ENCODE measurements at regions not wholly inside any gene's neighbourhood (a gene's known extent, or its start where the extent isn't known, plus 50 kb on each side); places are given as distances from the start of the nearest gene placed in this dataset.

GRCh38 chr12:13849456-13849855, 131.9 kb downstream of the GRIN2B start:
- 77% methylated on average over 3 of the region's 3 CpGs for WGBS
- TF ChIP-seq NR2F2 (IDR thresholded peaks at IDR 0.05) (no peak), EGR1 (IDR thresholded peaks at IDR 0.05; ENCODE audit: low read depth in 2 of 2) (no peak), FOXA2 (IDR thresholded peaks at IDR 0.05) (no peak), CTCF (IDR thresholded peaks at IDR 0.05; ENCODE audit: low read depth, low read length, missing input control) (no peak), MAX (IDR thresholded peaks at IDR 0.05) (no peak), REST (IDR thresholded peaks at IDR 0.05) (no peak), ZBTB33 (IDR thresholded peaks at IDR 0.05) (no peak), FOXA1 (IDR thresholded peaks at IDR 0.05) (no peak), RAD21 (IDR thresholded peaks at IDR 0.05) (no peak), YY1 (IDR thresholded peaks at IDR 0.05) (no peak), RXRA (IDR thresholded peaks at IDR 0.05) (no peak), ATF3 (IDR thresholded peaks at IDR 0.05) (no peak), HNF4G (IDR thresholded peaks at IDR 0.05) (no peak), TAF1 (conservative IDR thresholded peaks at IDR 0.05) (no peak), SP1 (IDR thresholded peaks at IDR 0.05) (no peak), JUND (IDR thresholded peaks at IDR 0.05) (no peak), HNF4A (conservative IDR thresholded peaks at IDR 0.05) (no peak)
- no peak overlapping the region for H3K9ac ChIP-seq (ENCODE audit: low read depth in 1 of 2, low read length in 2 of 2)
- no peaks in the 10 kb centered on the region for H3K36me3 ChIP-seq (ENCODE audit: control insufficient read depth in 4 of 4, insufficient read depth in 3 of 4, low read depth in 1 of 4, low read length in 3 of 4)
- H3K27ac ChIP-seq (ENCODE audit: low read depth in 1 of 2, low read length in 2 of 2): no peak overlapping the region
- no peak for DNase-seq (ENCODE audit: low spot score)
- H3K27me3 ChIP-seq (ENCODE audit: control insufficient read depth in 4 of 4, insufficient read depth in 4 of 4, low read length in 3 of 4): peaks cover 0 to 3% (median 0%) of the 10 kb centered on the region in 4 donors
- no peaks in the 10 kb centered on the region for H3K4me1 ChIP-seq (ENCODE audit: control insufficient read depth in 4 of 4, insufficient read depth in 4 of 4, low read length in 3 of 4)
- H3K4me3 ChIP-seq (ENCODE audit: low read depth in 1 of 3, low read length in 3 of 3): no peak overlapping the region
- H3K9me3 ChIP-seq (ENCODE audit: control insufficient read depth in 4 of 4, low read length in 3 of 4): no peaks in the 10 kb centered on the region

GRCh38 chr12:13843841-13844240, 137.6 kb downstream of the GRIN2B start:
- H3K9me3 ChIP-seq (ENCODE audit: control insufficient read depth in 4 of 4, low read length in 3 of 4): no peaks in the 10 kb centered on the region
- H3K36me3 ChIP-seq (ENCODE audit: control insufficient read depth in 4 of 4, insufficient read depth in 3 of 4, low read depth in 1 of 4, low read length in 3 of 4): no peaks in the 10 kb centered on the region
- no peaks in the 10 kb centered on the region for H3K4me1 ChIP-seq (ENCODE audit: control insufficient read depth in 4 of 4, insufficient read depth in 4 of 4, low read length in 3 of 4)
- TF ChIP-seq SP1 (IDR thresholded peaks at IDR 0.05): no peak
- no peak for TF ChIP-seq RXRA (IDR thresholded peaks at IDR 0.05)
- TF ChIP-seq NR2F2 (IDR thresholded peaks at IDR 0.05): no peak
- no peak for TF ChIP-seq RAD21 (IDR thresholded peaks at IDR 0.05)
- no peak for TF ChIP-seq FOXA1 (IDR thresholded peaks at IDR 0.05)
- no peak for TF ChIP-seq ZBTB33 (IDR thresholded peaks at IDR 0.05)
- H3K4me3 ChIP-seq (ENCODE audit: low read depth in 1 of 3, low read length in 3 of 3): no peak overlapping the region
- no peak overlapping the region for H3K9ac ChIP-seq (ENCODE audit: low read depth in 1 of 2, low read length in 2 of 2)
- DNase-seq (ENCODE audit: low spot score): no peak
- WGBS: 89% methylated on average over 1 of the region's 1 CpG
- no peak overlapping the region for H3K27ac ChIP-seq (ENCODE audit: low read depth in 1 of 2, low read length in 2 of 2)
- peaks cover 0 to 3% (median 0%) of the 10 kb centered on the region in 4 donors for H3K27me3 ChIP-seq (ENCODE audit: control insufficient read depth in 4 of 4, insufficient read depth in 4 of 4, low read length in 3 of 4)

All from liver (tissue), 8 donors.